HCT116 (cell line): ENCODE measurements at regions not wholly inside any gene's neighbourhood (a gene's known extent, or its start where the extent isn't known, plus 50 kb on each side); places are given as distances from the start of the nearest gene placed in this dataset.
"Not testable (repeated sequence)": the region's sequence is repeated elsewhere in the genome, so short reads cannot be mapped to it uniquely, and the experiment has no call there.

Experiments used
- ATAC-seq: fragments of 200-7000 bp; cut with Tn5 transposase; 2 replicates; pipeline ENCODE4 v1.9.1; 2020; ENCODE audit warnings: mild to moderate bottlenecking, moderate library complexity
- BruUV-seq: library from RNA; stranded (reverse); fragments of 400-500 nt; replicated peaks from 2 replicates; lab custom pipeline; 2021; lab: Mats Ljungman, UMichigan
- CTCF ChIA-PET: fragments of 300-600 bp; sonication (Branson Sonifier 250); formaldehyde crosslinking; loops from one replicate; lab custom pipeline; 2021; ENCODE audit warnings: antibody characterized with exemption; lab: Charles Lee
- POLR2A ChIA-PET: fragments of 300-600, 350-600 bp; sonication (Branson Sonifier 250); formaldehyde crosslinking; loops from one replicate; lab custom pipeline; 2021; ENCODE audit warnings: antibody characterized with exemption; lab: Charles Lee
- RAD21 ChIA-PET, 2 experiments: fragments of 300-600 bp; sonication (Branson Sonifier 250); formaldehyde crosslinking; loops; one replicate each; lab custom pipeline; 2023; ENCODE audit warnings: low total read pairs in 2 of 2; ENCODE audit not compliant: uncharacterized antibody in 2 of 2, unreplicated experiment in 2 of 2, low non-redundant PET in 1 of 2; lab: Charles Lee
- DNase-seq: peaks from one replicate; pipeline ENCODE4 v3.0.0-alpha.2; 2010; ENCODE audit warnings: low read depth, low spot score
- H2AFZ ChIP-seq: fragments of 200-600 bp; shearing (Covaris generic), sonication (generic); 2 replicates; pipeline ENCODE4 v1.6.1; 2017; ENCODE audit warnings: low read depth, mixed run types, mixed read lengths, antibody characterized with exemption, low read length; ENCODE audit not compliant: poor library complexity, severe bottlenecking
- H3K27ac ChIP-seq: 2 replicates; pipeline ENCODE4 v1.5.1; 2012; ENCODE audit warnings: low read depth, low read length
- H3K27me3 ChIP-seq: fragments of 200-600 bp; sonication (generic); 2 replicates; pipeline ENCODE4 v1.6.1; 2016; ENCODE audit warnings: mixed run types, low read length, mixed read lengths; ENCODE audit not compliant: insufficient read depth
- H3K36me3 ChIP-seq, 2 experiments: fragments of 200-500 bp in 1 of 2; fragments of 200-600 bp in 1 of 2; sonication (Bioruptor generic) in 1 of 2; sonication (generic) in 1 of 2; 2 replicates each; pipeline versions ENCODE4 v1.5.1 to v1.6.1; 2014 to 2016; ENCODE audit warnings: low read length in 2 of 2, inconsistent platforms in 1 of 2, mixed read lengths in 1 of 2, mixed run types in 1 of 2; ENCODE audit not compliant: insufficient read depth in 2 of 2, control insufficient read depth in 1 of 2
- H3K4me1 ChIP-seq, 2 experiments: fragments of 200-600 bp in 1 of 2; sonication (generic) in 1 of 2; 2 replicates each; pipeline versions ENCODE4 v1.5.1 to v1.6.1; 2012 to 2017; ENCODE audit warnings: low read length in 2 of 2, inconsistent platforms in 1 of 2, mild to moderate bottlenecking in 1 of 2, mixed read lengths in 1 of 2, mixed run types in 1 of 2, moderate library complexity in 1 of 2; ENCODE audit not compliant: insufficient read depth in 2 of 2, control insufficient read depth in 1 of 2
- H3K4me2 ChIP-seq: fragments of 200-600 bp; sonication (generic); 2 replicates; pipeline ENCODE4 v1.6.1; 2017; ENCODE audit warnings: mixed run types, low read length, mixed read lengths
- H3K4me3 ChIP-seq, 2 experiments: fragments of 200-600 bp in 1 of 2; sonication (generic) in 1 of 2; replicated peaks in 1 of 2; 2 replicates each; pipeline ENCODE4 v1.5.1; 2011 to 2016; ENCODE audit warnings: low read length in 2 of 2, control low read depth in 1 of 2, low read depth in 1 of 2, mild to moderate bottlenecking in 1 of 2, mixed read lengths in 1 of 2, mixed run types in 1 of 2
- H3K79me2 ChIP-seq: fragments of 200-600 bp; sonication (generic); 2 replicates; pipeline ENCODE4 v1.6.1; 2017; ENCODE audit warnings: mild to moderate bottlenecking, mixed run types, low read length, moderate library complexity, mixed read lengths; ENCODE audit not compliant: insufficient read depth
- H3K9ac ChIP-seq: fragments of 200-600 bp; sonication (generic); 2 replicates; pipeline ENCODE4 v1.6.1; 2016; ENCODE audit warnings: low read length, mixed read lengths
- H3K9me2 ChIP-seq: fragments of 200-600 bp; sonication (generic), shearing (Covaris generic); 2 replicates; pipeline ENCODE4 v1.6.1; 2017; ENCODE audit warnings: mixed run types, mild to moderate bottlenecking, moderate library complexity; ENCODE audit not compliant: insufficient read depth
- H3K9me3 ChIP-seq, 2 experiments: fragments of 200-500 bp in 1 of 2; fragments of 200-600 bp in 1 of 2; sonication (Bioruptor generic) in 1 of 2; sonication (generic) in 1 of 2; 2 replicates each; pipeline ENCODE4 v1.6.1; 2014 to 2017; ENCODE audit warnings: low read length in 2 of 2, mixed read lengths in 2 of 2, inconsistent platforms in 1 of 2, low read depth in 1 of 2, mild to moderate bottlenecking in 1 of 2, mixed run types in 1 of 2, moderate library complexity in 1 of 2; ENCODE audit not compliant: control insufficient read depth in 1 of 2, insufficient read depth in 1 of 2
- H4K20me1 ChIP-seq: fragments of 200-600 bp; sonication (generic), shearing (Covaris generic); 2 replicates; pipeline ENCODE4 v1.6.1; 2017; ENCODE audit warnings: mixed run types, mild to moderate bottlenecking, moderate library complexity; ENCODE audit not compliant: insufficient read depth
- CBX3 ChIP-seq: IDR thresholded peaks from 2 replicates; pipeline ENCODE4 v1.6.1; 2012; ENCODE audit warnings: low read depth
- ELF1 ChIP-seq: IDR thresholded peaks from 2 replicates; pipeline ENCODE4 v1.6.1; 2012; ENCODE audit warnings: low read depth, borderline replicate concordance
- EZH2phosphoT487 ChIP-seq: fragments of 200-600 bp; IDR thresholded peaks from 2 replicates; pipeline ENCODE4 v1.6.1; 2018; ENCODE audit warnings: antibody characterized with exemption, borderline replicate concordance
- FOSL1 ChIP-seq: IDR thresholded peaks from 2 replicates; pipeline ENCODE4 v1.6.1; 2012; ENCODE audit warnings: low read depth
- JUND ChIP-seq: IDR thresholded peaks from 2 replicates; pipeline ENCODE4 v1.6.1; 2012
- RAD21 ChIP-seq: IDR thresholded peaks from 2 replicates; pipeline ENCODE4 v1.6.1; 2012; ENCODE audit warnings: low read depth, mild to moderate bottlenecking
- TCF7L2 ChIP-seq: IDR thresholded peaks from 2 replicates; pipeline ENCODE4 v1.7.0; 2011; ENCODE audit warnings: borderline replicate concordance, inconsistent platforms; ENCODE audit not compliant: insufficient read depth, insufficient read length; ENCODE audit errors: extremely low read depth
- YY1 ChIP-seq: IDR thresholded peaks from 2 replicates; pipeline ENCODE4 v1.6.1; 2011; ENCODE audit warnings: low read length, low read depth, moderate library complexity, mild to moderate bottlenecking; ENCODE audit not compliant: insufficient replicate concordance; ENCODE audit errors: extremely low read depth
- intact Hi-C: fragments of 100-400 bp; cut with micrococcal nuclease; formaldehyde crosslinking; loops from 2 replicates; pipeline ENCODE4 v1.10.0; 2022
- TF ChIP-seq, protein P1 (sequence below): IDR thresholded peaks from 2 replicates; pipeline ENCODE4 v1.6.1; 2011; ENCODE audit warnings: mild to moderate bottlenecking, low read length, moderate library complexity; ENCODE audit not compliant: insufficient replicate concordance; ENCODE audit errors: extremely low read depth
- TF ChIP-seq, protein P2 (sequence below), 3 experiments: fragments of 200-600 bp in 1 of 3; sonication (generic) in 1 of 3; IDR thresholded peaks in 2 of 3; conservative IDR thresholded peaks in 1 of 3; 2 replicates each; pipeline ENCODE4 v1.5.1; 2012 to 2017; ENCODE audit warnings: low read depth in 2 of 3, low read length in 2 of 3, antibody characterized with exemption in 1 of 3, borderline replicate concordance in 1 of 3, control low read depth in 1 of 3, mild to moderate bottlenecking in 1 of 3, mixed read lengths in 1 of 3, mixed run types in 1 of 3, moderate library complexity in 1 of 3; ENCODE audit not compliant: insufficient read depth in 1 of 3

DNA sequence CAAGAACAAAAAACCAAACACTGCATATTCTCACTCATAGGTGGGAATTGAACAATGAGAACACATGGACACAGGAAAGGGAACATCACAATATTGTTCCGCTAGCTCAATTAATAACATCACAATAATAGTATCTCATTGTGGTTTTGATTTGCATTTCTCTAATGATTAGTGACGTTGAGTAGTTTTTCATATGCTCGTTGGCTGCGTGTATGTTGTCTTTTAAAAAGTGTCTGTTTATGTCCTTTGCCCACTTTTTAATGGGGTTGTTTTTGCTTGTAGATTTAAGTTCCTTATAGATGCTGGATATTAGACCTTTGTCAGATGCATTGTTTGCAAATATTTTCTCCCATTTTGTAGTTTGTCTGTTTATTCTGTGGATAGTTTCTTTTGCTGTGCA is 312.9 kb downstream of the DOK5 start:
- intact Hi-C loops, H3K36me3 ChIP-seq, H2AFZ ChIP-seq, H3K27me3 ChIP-seq, ATAC-seq, H3K9me2 ChIP-seq, RAD21 ChIA-PET, H3K9me3 ChIP-seq, BruUV-seq, CTCF ChIA-PET, DNase-seq, H3K4me2 ChIP-seq, POLR2A ChIA-PET, H3K27ac ChIP-seq, H3K4me1 ChIP-seq, H4K20me1 ChIP-seq, H3K79me2 ChIP-seq, H3K9ac ChIP-seq, H3K4me3 ChIP-seq: not testable (repeated sequence)

DNA sequence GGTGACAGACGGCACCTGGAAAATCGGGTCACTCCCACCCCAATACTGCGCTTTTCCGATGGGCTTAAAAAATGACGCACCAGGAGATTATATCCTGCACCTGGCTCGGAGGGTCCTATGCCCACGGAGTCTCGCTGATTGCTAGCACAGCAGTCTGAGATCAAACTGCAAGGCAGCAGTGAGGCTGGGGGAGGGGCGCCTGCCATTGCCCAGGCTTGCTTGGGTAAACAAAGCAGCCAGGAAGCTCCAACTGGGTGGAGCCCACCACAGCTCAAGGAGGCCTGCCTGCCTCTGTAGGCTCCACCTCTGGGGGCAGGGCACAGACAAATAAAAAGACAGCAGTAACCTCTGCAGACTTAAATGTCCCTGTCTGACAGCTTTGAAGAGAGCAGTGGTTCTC is 307.4 kb downstream of the DOK5 start:
- H3K79me2 ChIP-seq, H3K9me2 ChIP-seq, CTCF ChIA-PET, H3K27me3 ChIP-seq, H3K4me1 ChIP-seq, BruUV-seq, H3K27ac ChIP-seq, H3K4me2 ChIP-seq, H3K9me3 ChIP-seq, RAD21 ChIA-PET, POLR2A ChIA-PET, H3K4me3 ChIP-seq, ATAC-seq, H2AFZ ChIP-seq, H4K20me1 ChIP-seq, H3K9ac ChIP-seq, intact Hi-C loops, DNase-seq, H3K36me3 ChIP-seq: not testable (repeated sequence)

DNA sequence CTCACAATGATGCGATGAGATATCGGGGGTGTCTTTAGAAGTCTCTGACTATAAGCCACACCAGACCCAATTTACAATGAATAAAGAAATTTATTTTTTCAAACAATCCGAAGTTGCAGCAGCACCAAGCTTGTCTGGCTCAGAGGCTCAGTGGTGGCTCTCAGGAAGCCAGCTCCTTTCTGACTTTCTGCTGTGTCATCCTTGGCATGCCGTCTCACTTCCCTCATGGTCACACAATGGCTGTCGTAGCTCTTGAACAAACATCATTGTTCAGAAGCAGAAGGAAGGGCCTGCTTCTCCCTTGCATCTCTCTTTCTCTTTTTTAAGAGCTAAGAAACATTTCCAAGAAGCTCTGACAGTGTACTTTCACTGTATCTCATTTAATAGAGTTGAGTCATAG is 299.0 kb downstream of the DOK5 start:
- no peak for DNase-seq
- H2AFZ ChIP-seq = no peak overlapping the region
- H3K9ac ChIP-seq = no peak overlapping the region
- intact Hi-C loops = no loop called here
- no peak overlapping the region for H3K4me3 ChIP-seq
- no TSS peak for BruUV-seq
- H4K20me1 ChIP-seq = no peaks in the 10 kb centered on the region
- H3K36me3 ChIP-seq = no peaks in the 10 kb centered on the region
- H3K4me1 ChIP-seq = no peaks in the 10 kb centered on the region
- ChIA-PET POLR2A (no interaction called here), RAD21 (no interaction called here), CTCF (no interaction called here)
- H3K9me3 ChIP-seq = peaks cover 0 to 9% of the 10 kb centered on the region in 2 experiments; a peak in 2 of 4 replicates
- no peaks in the 10 kb centered on the region for H3K9me2 ChIP-seq
- no peak overlapping the region for H3K4me2 ChIP-seq
- ATAC-seq = no peak
- H3K27me3 ChIP-seq = no peaks in the 10 kb centered on the region
- no peaks in the 10 kb centered on the region for H3K79me2 ChIP-seq
- H3K27ac ChIP-seq = no peak overlapping the region
- TF ChIP-seq RAD21 (no peak), CBX3 (no peak), TCF7L2 (no peak), JUND (no peak), EZH2phosphoT487 (no peak), FOSL1 (no peak), YY1 (no peak), ELF1 (no peak)
- TF ChIP-seq, protein P1, sequence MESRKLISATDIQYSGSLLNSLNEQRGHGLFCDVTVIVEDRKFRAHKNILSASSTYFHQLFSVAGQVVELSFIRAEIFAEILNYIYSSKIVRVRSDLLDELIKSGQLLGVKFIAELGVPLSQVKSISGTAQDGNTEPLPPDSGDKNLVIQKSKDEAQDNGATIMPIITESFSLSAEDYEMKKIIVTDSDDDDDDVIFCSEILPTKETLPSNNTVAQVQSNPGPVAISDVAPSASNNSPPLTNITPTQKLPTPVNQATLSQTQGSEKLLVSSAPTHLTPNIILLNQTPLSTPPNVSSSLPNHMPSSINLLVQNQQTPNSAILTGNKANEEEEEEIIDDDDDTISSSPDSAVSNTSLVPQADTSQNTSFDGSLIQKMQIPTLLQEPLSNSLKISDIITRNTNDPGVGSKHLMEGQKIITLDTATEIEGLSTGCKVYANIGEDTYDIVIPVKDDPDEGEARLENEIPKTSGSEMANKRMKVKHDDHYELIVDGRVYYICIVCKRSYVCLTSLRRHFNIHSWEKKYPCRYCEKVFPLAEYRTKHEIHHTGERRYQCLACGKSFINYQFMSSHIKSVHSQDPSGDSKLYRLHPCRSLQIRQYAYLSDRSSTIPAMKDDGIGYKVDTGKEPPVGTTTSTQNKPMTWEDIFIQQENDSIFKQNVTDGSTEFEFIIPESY = no peak
- TF ChIP-seq, protein P2, sequence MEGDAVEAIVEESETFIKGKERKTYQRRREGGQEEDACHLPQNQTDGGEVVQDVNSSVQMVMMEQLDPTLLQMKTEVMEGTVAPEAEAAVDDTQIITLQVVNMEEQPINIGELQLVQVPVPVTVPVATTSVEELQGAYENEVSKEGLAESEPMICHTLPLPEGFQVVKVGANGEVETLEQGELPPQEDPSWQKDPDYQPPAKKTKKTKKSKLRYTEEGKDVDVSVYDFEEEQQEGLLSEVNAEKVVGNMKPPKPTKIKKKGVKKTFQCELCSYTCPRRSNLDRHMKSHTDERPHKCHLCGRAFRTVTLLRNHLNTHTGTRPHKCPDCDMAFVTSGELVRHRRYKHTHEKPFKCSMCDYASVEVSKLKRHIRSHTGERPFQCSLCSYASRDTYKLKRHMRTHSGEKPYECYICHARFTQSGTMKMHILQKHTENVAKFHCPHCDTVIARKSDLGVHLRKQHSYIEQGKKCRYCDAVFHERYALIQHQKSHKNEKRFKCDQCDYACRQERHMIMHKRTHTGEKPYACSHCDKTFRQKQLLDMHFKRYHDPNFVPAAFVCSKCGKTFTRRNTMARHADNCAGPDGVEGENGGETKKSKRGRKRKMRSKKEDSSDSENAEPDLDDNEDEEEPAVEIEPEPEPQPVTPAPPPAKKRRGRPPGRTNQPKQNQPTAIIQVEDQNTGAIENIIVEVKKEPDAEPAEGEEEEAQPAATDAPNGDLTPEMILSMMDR (IDR thresholded peaks at IDR 0.05 in 2 of 3, conservative IDR thresholded peaks at IDR 0.05 in 1 of 3; ENCODE audit: borderline replicate concordance in 1 of 3, insufficient read depth in 1 of 3, low read depth in 2 of 3, low read length in 2 of 3) = no peak
